ENCODE measurements at regions not wholly inside any gene's neighbourhood (a gene's known extent, or its start where the extent isn't known, plus 50 kb on each side); places are given as distances from the start of the nearest gene placed in this dataset.

- H2BK12ac ChIP-seq (ENCODE audit: insufficient read length, low read depth, low read length): no peak overlapping the region
Observed at GRCh38 chr2:223692191-223692947, 90.2 kb upstream of the SCG2 start.

More at GRCh38 chr2:223692191-223692947, 90.2 kb upstream of the SCG2 start:
- Histone ChIP-seq H4K5ac (ENCODE audit: insufficient read length, low read depth, low read length) (no peak overlapping the region), H3K9me3 (ENCODE audit: control insufficient read depth, low read depth, low read length) (no peaks in the 10 kb centered on the region), H3K79me1 (ENCODE audit: insufficient read depth, low read depth, low read length, poor library complexity, severe bottlenecking) (no peaks in the 10 kb centered on the region), H4K8ac (replicated peaks; ENCODE audit: insufficient read length, low read depth, low read length) (no peak overlapping the region), H3T11ph (ENCODE audit: low read length) (no peak overlapping the region), H3K14ac (ENCODE audit: insufficient read depth, low read length) (no peak overlapping the region), H3K18ac (ENCODE audit: insufficient read length, low read depth, low read length) (no peak overlapping the region), H4K91ac (ENCODE audit: insufficient read length, low read depth, low read length) (no peak overlapping the region), H3K79me2 (ENCODE audit: insufficient read depth, low read length) (no peaks in the 10 kb centered on the region), H2BK15ac (ENCODE audit: low read depth, low read length) (no peak overlapping the region), H3K23ac (ENCODE audit: insufficient read length, low read depth, low read length) (no peak overlapping the region), H2BK120ac (ENCODE audit: low read depth, low read length, poor library complexity, severe bottlenecking) (no peak overlapping the region), H3K4me2 (ENCODE audit: insufficient read depth, insufficient read length, low read length) (no peak overlapping the region), H3K4me1 (ENCODE audit: insufficient read depth, low read length) (no peaks in the 10 kb centered on the region), H3K27me3 (ENCODE audit: insufficient read depth, low read length) (no peaks in the 10 kb centered on the region), H3K27ac (ENCODE audit: insufficient read length, low read depth, low read length) (no peak overlapping the region), H2AK5ac (ENCODE audit: insufficient read length, low read length) (no peak overlapping the region), H3K56ac (ENCODE audit: insufficient read length, low read depth, low read length) (no peak overlapping the region), H4K20me1 (ENCODE audit: control insufficient read depth, insufficient read depth, insufficient read length) (peaks cover 3% of the 10 kb centered on the region), H2BK20ac (ENCODE audit: low read depth, low read length, poor library complexity, severe bottlenecking) (no peak overlapping the region), H2AFZ (ENCODE audit: low read length) (no peak overlapping the region), H3K23me2 (ENCODE audit: insufficient read length, low read depth, low read length, poor library complexity, severe bottlenecking) (no peaks in the 10 kb centered on the region), H3K9ac (ENCODE audit: extremely low read depth, insufficient read length, low read length) (no peak overlapping the region), H2BK5ac (ENCODE audit: insufficient read length, low read length) (no peak overlapping the region), H3K4ac (ENCODE audit: low read depth, low read length) (no peak overlapping the region)
- no peak overlapping the region for H3K4me3 Mint-ChIP-seq
- H3K27me3 Mint-ChIP-seq (ENCODE audit: low read depth): no peaks in the 10 kb centered on the region
- TF ChIP-seq, protein P1, sequence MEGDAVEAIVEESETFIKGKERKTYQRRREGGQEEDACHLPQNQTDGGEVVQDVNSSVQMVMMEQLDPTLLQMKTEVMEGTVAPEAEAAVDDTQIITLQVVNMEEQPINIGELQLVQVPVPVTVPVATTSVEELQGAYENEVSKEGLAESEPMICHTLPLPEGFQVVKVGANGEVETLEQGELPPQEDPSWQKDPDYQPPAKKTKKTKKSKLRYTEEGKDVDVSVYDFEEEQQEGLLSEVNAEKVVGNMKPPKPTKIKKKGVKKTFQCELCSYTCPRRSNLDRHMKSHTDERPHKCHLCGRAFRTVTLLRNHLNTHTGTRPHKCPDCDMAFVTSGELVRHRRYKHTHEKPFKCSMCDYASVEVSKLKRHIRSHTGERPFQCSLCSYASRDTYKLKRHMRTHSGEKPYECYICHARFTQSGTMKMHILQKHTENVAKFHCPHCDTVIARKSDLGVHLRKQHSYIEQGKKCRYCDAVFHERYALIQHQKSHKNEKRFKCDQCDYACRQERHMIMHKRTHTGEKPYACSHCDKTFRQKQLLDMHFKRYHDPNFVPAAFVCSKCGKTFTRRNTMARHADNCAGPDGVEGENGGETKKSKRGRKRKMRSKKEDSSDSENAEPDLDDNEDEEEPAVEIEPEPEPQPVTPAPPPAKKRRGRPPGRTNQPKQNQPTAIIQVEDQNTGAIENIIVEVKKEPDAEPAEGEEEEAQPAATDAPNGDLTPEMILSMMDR (conservative IDR thresholded peaks at IDR 0.05): peak; percentile 69
- peaks cover 0 to 3% of the 10 kb centered on the region in 2 experiments; a peak in 2 of 4 replicates for H3K4me1 Mint-ChIP-seq
- H3K27ac Mint-ChIP-seq: 0 out of 7 replicates have a peak overlapping the region, but pooled peaks of 1 of the 3 experiments have one; percentile 35
- DNase-seq: peak; percentile 46
- H3K9me3 Mint-ChIP-seq: no peaks in the 10 kb centered on the region
- WGBS (ENCODE audit: extremely low coverage, insufficient read length, low lambda C conversion rate): no CpG with 5 or more reads among the region's 13 CpGs
- peaks cover 0 to 45% (median 28%) of the 10 kb centered on the region in 3 experiments; a peak in 5 of 7 replicates for H3K36me3 Mint-ChIP-seq (ENCODE audit: insufficient read depth in 1 of 3, low read depth in 3 of 3)

Measured in H9 (cell line).